ENCODE measurements at regions not wholly inside any gene's neighbourhood (a gene's known extent, or its start where the extent isn't known, plus 50 kb on each side); places are given as distances from the start of the nearest gene placed in this dataset.
A peak's percentile ranks its signal among the peaks of the same experiment; 100 is the strongest.
"Not testable (repeated sequence)": the region's sequence is repeated elsewhere in the genome, so short reads cannot be mapped to it uniquely, and the experiment has no call there.

- not testable (repeated sequence) for DNase-seq (ENCODE audit: insufficient read length, low spot score); FAIRE-seq
Measured at GRCh38 chr22:16911340-16911739, 86.1 kb upstream of the XKR3 start.

GRCh38 chr22:16902051-16902450, 76.8 kb upstream of the XKR3 start:
- DNase-seq (ENCODE audit: insufficient read length, low spot score); FAIRE-seq: not testable (repeated sequence)

More at GRCh38 chr22:16911340-16911739, 86.1 kb upstream of the XKR3 start:
- peak; percentile 20 for TF ChIP-seq CTCF (IDR thresholded peaks at IDR 0.05; ENCODE audit: insufficient read depth, missing control alignments)

GRCh38 chr22:16901579-16901978, 76.4 kb upstream of the XKR3 start:
- DNase-seq (ENCODE audit: insufficient read length, low spot score); FAIRE-seq: not testable (repeated sequence)

GRCh38 chr22:16899358-16899757, 74.1 kb upstream of the XKR3 start:
- FAIRE-seq; DNase-seq (ENCODE audit: insufficient read length, low spot score): not testable (repeated sequence)

GRCh38 chr22:16897365-16897764, 72.2 kb upstream of the XKR3 start:
- not testable (repeated sequence) for DNase-seq (ENCODE audit: insufficient read length, low spot score); FAIRE-seq

- not testable (repeated sequence) for DNase-seq (ENCODE audit: insufficient read length, low spot score); FAIRE-seq
- TF ChIP-seq CTCF (IDR thresholded peaks at IDR 0.05; ENCODE audit: insufficient read depth, missing control alignments): peak; percentile 23
Measured at GRCh38 chr22:16891892-16892291, 66.7 kb upstream of the XKR3 start.

- FAIRE-seq; DNase-seq (ENCODE audit: insufficient read length, low spot score): not testable (repeated sequence)
Measured at GRCh38 chr22:16876339-16876738, 51.1 kb upstream of the XKR3 start.

Data from D721Med (cell line).